Right lobe of liver (tissue), 6 donors: ENCODE measurements at regions not wholly inside any gene's neighbourhood (a gene's known extent, or its start where the extent isn't known, plus 50 kb on each side); places are given as distances from the start of the nearest gene placed in this dataset.

Source experiments
- ATAC-seq, 4 donors: fragments of 200-7000 bp; cut with Tn5 transposase; one replicate each; pipeline ENCODE4 v1.9.1; 2020; ENCODE audit warnings: mild to moderate bottlenecking in 4 of 4, moderate library complexity in 4 of 4
- DNase-seq, 3 donors: peaks; one replicate each; pipeline ENCODE4 v3.0.0-alpha.2; 2020
- H3K27ac ChIP-seq, 3 donors: fragments of 200-600 bp; one replicate each; pipeline ENCODE4 v1.8.0; 2022
- H3K27me3 ChIP-seq, 2 donors: fragments of 200-600 bp; one replicate each; pipeline ENCODE4 v1.8.0; 2022
- H3K36me3 ChIP-seq, 4 donors: fragments of 200-600 bp; sonication (generic) in 1 of 4; one replicate each; pipeline versions ENCODE4 v1.5.1 to v1.8.0; 2017 to 2022; ENCODE audit warnings: control low read depth in 1 of 4
- H3K4me1 ChIP-seq, 4 donors: fragments of 200-600 bp; sonication (generic) in 1 of 4; one replicate each; pipeline versions ENCODE4 v1.5.1 to v1.8.0; 2017 to 2022; ENCODE audit warnings: control low read depth in 1 of 4
- H3K4me3 ChIP-seq, 3 donors: fragments of 200-600 bp; one replicate each; pipeline ENCODE4 v1.8.0; 2022
- H3K9me3 ChIP-seq, 4 donors: fragments of 200-600 bp; sonication (generic) in 1 of 4; one replicate each; pipeline versions ENCODE4 v1.5.1 to v1.8.0; 2017 to 2022; ENCODE audit warnings: control low read depth in 1 of 4
- CTCF ChIP-seq, 4 donors: fragments of 200-600 bp in 3 of 4; fragments of 450-650 bp in 1 of 4; IDR thresholded peaks; one replicate each; pipeline versions ENCODE4 v1.5.1 to v1.8.0; 2016 to 2022; ENCODE audit warnings: antibody characterized with exemption in 4 of 4, mild to moderate bottlenecking in 2 of 4
- POLR2A ChIP-seq: fragments of 450-650 bp; IDR thresholded peaks from one replicate; pipeline ENCODE4 v1.6.1; 2017; ENCODE audit warnings: antibody characterized with exemption, mild to moderate bottlenecking
- WGBS: methylation state at CpG from one replicate; pipeline ENCODE4 v1.1.6; 2018; ENCODE audit warnings: low coverage, low lambda C conversion rate; ENCODE audit not compliant: insufficient coverage; ENCODE audit errors: missing lambda C conversion rate; 5-methylcytosine and 5-hydroxymethylcytosine counted together
- intact Hi-C, 2 donors: fragments of 100-400 bp; cut with DNase I; formaldehyde crosslinking; loops; one replicate each; pipeline versions ENCODE4 v1.11.2 to v1.14.1; 2022
- donor health status: DM: no; HTN: yes; CAD: no.
- donor health status: DM: no; HTN: no; CAD: no.
- donor health status: DM: no; HTN: no; CAD: no.
- donor health status: DM: no; HTN: yes; CAD: no.
- donor health status: DM: no; HTN: yes; CAD: no.

DNA sequence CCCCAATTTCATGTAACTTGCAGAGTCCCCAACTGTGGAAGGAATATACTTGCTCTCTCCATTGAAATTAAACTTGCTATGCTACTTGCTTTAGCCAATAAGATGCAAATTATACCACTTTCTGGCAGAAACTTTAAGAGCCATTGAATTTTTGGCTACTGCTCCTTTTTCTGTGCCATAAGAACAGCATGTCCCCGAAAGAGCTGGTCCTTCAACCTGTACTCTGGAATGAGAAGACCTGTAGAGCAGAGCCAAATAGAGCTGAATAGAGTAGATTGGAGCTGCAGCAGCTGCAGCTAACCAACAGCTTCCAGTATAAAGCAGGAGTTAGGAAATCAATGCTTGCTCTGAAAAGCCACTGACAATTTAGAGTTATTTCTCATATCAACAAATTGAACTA is 472.3 kb upstream of the B3GALT2 start:
- Histone ChIP-seq H3K9me3 (peaks cover 0 to 3% (median 0%) of the 10 kb centered on the region in 4 donors), H3K36me3 (no peaks in the 10 kb centered on the region), H3K4me3 (no peak overlapping the region), H3K27me3 (no peaks in the 10 kb centered on the region), H3K4me1 (no peaks in the 10 kb centered on the region), H3K27ac (no peak overlapping the region)
- DNase-seq (no peak), ATAC-seq (peak in 3 of 4 donors; percentile 42 to 54 (median 43))
- WGBS: 20% methylated on average over 1 of the region's 1 CpG
- intact Hi-C loops: no loop called here
- no peak for TF ChIP-seq CTCF (IDR thresholded peaks at IDR 0.05)
- TF ChIP-seq POLR2A: no peak

DNA sequence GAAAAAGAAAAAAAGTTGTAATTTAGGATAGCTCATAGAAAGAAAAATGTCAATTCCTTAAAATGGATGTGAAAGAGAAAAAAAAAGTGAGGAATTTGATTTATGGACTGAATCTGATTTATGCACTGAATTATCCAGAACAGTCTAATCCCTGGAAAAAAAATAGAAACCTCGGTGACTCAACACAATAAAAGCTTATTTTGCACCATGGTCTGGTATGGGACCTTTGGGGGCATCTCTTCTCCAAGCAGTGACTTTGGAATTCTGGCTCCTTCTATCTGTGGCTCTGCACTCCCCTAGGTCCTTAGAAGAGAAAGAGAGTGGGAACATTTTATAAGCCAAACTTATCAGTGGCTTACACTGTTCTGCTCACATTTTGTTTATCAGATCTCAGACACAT is 471.7 kb upstream of the B3GALT2 start:
- 78% methylated on average over 1 of the region's 1 CpG for WGBS
- H3K27ac ChIP-seq: no peak overlapping the region
- no peak for ATAC-seq

DNA sequence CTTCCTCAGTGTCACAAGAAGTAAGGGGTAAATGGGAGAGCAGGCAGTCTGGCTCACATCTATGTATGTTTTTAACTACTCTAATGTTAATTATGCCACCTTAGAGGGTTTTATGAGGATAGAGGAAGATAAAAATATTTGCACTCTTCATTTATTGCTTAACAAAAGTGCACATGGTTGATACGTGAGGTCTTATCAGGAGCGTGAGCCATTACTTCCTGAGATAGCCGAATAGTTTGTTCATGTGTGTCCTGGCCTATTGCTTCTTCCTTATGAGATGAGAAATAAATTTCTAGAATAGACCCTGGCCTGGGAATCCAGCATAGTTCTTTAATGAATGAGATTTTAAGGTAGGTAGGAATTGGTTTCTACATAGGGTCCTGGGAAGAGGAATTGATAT is 471.1 kb upstream of the B3GALT2 start:
- intact Hi-C loops: no loop called here
- H3K36me3 ChIP-seq: no peaks in the 10 kb centered on the region

More for the DNA sequence above, 471.7 kb upstream of the B3GALT2 start:
- peaks cover 0 to 3% (median 0%) of the 10 kb centered on the region in 4 donors for H3K9me3 ChIP-seq
- no peak for TF ChIP-seq CTCF (IDR thresholded peaks at IDR 0.05)
- no peak for TF ChIP-seq POLR2A
- H3K36me3 ChIP-seq: no peaks in the 10 kb centered on the region
- H3K27me3 ChIP-seq: no peaks in the 10 kb centered on the region
- H3K4me1 ChIP-seq: no peaks in the 10 kb centered on the region
- DNase-seq: no peak
- intact Hi-C loops: no loop called here
- H3K4me3 ChIP-seq: no peak overlapping the region

DNA sequence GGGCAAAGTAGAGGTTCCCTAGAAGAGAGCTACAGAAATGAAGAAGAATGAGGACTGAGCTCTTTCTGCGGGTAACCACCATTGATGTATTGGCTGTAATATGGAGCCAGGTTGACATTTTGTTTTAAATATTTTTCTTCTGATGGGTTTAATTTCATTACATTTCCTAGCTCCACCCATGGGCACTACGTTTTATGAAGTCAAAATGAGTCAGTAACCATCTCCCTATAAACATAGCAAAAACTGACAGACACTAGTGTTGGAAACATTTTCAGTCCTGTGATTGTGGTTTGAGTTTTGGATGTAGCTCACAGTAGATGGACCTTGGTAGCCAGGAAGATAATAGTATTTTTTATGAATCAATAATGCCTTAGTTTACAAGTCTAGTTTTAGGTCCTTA is 470.4 kb upstream of the B3GALT2 start:
- Histone ChIP-seq H3K4me1 (no peaks in the 10 kb centered on the region), H3K9me3 (peaks cover 0 to 3% (median 0%) of the 10 kb centered on the region in 4 donors), H3K4me3 (no peak overlapping the region), H3K27me3 (no peaks in the 10 kb centered on the region), H3K27ac (no peak overlapping the region), H3K36me3 (no peaks in the 10 kb centered on the region)
- 93% methylated on average over 2 of the region's 2 CpGs for WGBS
- intact Hi-C loops: no loop called here
- no peak for DNase-seq
- no peak for ATAC-seq
- no peak for TF ChIP-seq POLR2A
- no peak for TF ChIP-seq CTCF (IDR thresholded peaks at IDR 0.05)

More for the DNA sequence above, 471.1 kb upstream of the B3GALT2 start:
- no peak overlapping the region for H3K4me3 ChIP-seq
- H3K27ac ChIP-seq: no peak overlapping the region
- no peak for TF ChIP-seq POLR2A
- no peak for TF ChIP-seq CTCF (IDR thresholded peaks at IDR 0.05)
- ATAC-seq: peak in 1 of 4 donors; percentile 10
- H3K4me1 ChIP-seq: no peaks in the 10 kb centered on the region
- WGBS: 52% methylated on average over 3 of the region's 3 CpGs
- no peaks in the 10 kb centered on the region for H3K27me3 ChIP-seq
- peaks cover 0 to 3% (median 0%) of the 10 kb centered on the region in 4 donors for H3K9me3 ChIP-seq
- no peak for DNase-seq
